Renal cortical epithelial cell (primary cell): ENCODE measurements at regions not wholly inside any gene's neighbourhood (a gene's known extent, or its start where the extent isn't known, plus 50 kb on each side); places are given as distances from the start of the nearest gene placed in this dataset.

Source experiments
- DNase-seq: peaks from one replicate; pipeline ENCODE4 v3.0.0-alpha.2; 2011; ENCODE audit warnings: low read depth

DNA sequence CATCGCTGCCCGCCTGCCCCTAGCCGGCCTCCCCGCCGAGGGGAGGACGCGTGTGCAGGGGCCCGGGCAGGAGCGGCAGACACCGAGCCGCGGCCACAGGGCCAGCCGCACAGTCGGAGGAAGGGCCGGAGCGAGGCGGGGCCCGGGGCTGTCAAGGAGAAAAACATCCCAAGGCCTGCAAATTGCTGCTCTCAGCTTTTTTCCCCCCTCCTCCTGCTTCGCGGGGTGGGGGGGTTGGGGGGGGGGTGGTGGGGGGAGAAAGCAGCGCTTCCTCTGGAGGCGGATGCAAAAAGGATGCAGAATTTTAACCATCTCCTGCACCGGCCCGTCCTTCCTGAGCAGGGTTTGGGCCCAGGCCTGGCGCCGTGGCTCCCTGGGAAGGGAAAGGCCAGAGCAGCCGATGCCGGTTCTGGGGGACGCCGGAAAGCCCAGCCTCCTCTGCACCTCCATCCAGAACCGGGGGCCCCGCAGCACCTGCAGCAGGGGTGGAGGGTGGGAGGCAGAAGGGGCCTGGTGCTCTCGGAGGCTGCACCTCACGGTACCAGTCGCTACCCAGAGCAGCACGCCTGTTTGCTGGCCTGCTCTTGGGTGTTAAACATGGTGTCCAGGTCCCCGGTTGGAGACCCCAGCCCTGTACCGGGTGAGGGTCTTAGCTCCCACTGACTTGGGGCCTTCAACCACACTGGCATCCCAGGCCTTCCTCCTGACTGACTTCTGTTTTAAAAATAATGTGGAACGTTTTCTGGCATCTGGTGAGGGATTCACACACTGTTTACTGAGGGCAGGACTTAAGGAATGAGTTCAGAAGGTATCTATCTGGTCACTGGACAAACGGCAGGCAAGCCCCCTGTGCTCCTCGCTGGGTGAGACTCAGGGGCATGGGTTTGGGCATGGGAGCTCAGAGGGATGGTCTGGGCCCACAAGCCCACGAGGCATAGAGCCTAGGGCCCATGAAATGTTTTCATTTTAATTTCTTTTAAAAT is 77.4 kb upstream of the WNT7B start:
- no peak for DNase-seq

DNA sequence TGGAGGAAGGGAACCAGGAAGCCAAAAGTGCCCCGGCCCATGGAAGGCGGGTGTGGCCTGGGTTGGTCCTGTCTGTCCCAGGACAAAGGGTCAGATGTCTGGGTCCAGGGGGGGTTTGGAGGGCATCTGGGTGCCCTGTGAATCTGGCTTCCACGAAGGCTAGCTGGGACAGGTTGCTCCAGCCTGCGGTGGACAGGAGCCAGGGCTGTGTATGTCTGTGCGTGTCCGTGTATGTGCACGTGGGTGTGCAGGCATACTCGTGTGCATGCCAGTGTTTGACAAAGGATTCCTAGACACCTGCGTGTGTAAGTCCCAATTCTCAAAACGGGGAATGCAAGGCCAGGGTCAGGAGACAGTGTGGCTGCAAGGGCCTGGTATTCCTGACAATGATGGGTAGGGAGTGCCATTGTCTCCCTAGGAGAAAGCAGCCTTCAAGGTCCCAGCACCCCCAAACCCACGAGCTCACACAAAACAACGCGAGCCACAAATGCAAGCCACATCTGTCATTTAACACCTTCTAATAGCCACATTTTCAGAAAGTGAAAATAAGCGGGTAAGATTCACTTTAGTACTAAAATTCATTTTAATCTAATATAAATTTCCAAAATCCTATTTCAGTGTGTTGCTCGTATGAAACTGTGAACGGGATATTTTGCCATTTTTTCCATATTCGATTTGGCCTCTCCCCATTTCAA is 78.4 kb upstream of the WNT7B start:
- no peak for DNase-seq

- DNase-seq = no peak
Measured at GRCh38 chr22:46055911-46056545, 79.1 kb upstream of the WNT7B start.

DNA sequence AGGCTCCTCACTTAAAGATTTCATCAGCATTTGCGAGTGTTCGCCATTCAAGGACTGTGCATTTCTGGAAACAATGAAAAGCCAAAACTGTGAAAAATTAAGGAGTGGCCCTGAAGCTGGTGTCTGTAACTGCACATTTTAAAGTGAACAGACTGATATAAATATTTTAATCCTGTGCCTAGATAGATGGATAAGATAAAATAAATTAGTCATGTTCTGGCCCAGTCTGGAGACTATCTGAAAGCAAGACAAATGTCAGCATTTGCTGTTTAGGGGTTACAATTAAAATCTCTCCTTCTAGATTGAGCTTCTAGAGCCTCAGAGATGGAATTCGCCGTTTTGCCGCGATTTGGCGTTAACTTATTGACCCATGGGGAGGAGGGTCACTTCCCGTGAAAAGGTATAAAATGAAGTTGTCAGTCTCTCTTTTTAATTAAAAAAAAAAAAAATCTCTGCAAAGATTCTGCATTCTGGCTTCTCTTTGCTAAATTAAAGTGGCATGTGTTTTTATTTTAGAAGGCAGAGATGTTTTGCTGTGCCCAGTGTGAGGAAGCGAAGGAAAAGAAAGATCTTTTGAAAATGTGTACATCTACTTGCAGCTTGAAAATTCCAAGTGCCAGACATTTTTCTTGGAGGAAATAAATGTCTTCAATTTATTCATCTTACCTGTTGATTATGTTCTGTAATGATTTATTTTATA is 79.7 kb upstream of the WNT7B start:
- no peak for DNase-seq

DNA sequence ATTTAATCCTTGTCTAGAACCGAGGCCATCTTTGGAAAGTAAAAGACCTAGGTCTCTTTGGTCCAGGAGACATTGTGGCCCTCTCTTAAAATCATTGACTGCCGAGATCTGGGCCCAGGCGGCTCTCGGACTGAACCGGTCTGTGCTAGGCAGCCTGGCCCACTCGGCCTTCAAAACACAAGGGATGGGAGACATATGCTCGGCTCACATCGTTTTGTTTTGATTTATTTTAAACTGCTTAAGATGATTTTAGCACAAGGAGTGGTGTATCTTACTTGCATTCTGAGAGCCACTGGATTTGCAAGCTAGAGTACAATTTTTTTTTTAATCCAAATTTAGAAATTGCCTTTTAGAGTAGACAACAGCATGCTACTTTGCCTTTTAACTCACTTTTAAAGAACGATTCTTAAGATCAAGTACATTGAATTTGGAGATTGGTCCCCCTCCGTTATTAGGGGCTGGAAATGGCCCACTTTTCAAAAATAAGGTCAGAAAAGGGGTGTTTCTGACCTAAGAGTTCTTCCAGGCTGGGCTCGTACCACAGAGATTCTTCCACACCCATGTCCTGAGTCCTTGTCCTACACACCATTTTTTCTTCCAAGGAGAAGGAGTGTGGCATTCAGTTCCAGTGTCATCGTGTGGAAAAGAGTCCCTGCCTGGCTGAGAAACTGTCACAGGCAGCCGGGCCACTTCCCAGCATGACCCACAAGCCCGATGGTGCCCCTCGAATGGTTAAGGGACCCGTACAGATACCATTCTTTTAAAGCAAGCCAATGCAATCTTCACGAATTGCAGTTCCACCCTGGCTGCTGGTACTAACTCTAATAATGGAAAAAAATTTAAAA is 80.5 kb upstream of the WNT7B start:
- DNase-seq = no peak

DNA sequence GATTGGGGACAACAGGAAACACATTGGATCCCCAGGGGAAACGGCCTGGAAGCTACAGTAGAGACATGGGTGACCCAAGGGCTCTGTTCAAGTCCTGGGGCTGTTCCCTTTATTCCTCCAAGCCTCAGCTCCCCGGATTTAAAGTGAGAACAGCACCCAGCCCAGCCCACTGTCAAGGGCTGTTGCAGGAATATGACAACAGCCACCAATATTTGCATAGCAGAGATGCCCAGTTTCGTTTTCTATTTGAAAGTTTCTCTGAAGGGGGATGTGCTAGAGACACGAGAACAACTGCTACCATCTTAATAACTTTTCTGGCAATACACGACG is 81.1 kb upstream of the WNT7B start:
- peak; percentile 54 for DNase-seq

- DNase-seq = no peak
Measured at GRCh38 chr22:46058591-46059519, 81.9 kb upstream of the WNT7B start.

DNA sequence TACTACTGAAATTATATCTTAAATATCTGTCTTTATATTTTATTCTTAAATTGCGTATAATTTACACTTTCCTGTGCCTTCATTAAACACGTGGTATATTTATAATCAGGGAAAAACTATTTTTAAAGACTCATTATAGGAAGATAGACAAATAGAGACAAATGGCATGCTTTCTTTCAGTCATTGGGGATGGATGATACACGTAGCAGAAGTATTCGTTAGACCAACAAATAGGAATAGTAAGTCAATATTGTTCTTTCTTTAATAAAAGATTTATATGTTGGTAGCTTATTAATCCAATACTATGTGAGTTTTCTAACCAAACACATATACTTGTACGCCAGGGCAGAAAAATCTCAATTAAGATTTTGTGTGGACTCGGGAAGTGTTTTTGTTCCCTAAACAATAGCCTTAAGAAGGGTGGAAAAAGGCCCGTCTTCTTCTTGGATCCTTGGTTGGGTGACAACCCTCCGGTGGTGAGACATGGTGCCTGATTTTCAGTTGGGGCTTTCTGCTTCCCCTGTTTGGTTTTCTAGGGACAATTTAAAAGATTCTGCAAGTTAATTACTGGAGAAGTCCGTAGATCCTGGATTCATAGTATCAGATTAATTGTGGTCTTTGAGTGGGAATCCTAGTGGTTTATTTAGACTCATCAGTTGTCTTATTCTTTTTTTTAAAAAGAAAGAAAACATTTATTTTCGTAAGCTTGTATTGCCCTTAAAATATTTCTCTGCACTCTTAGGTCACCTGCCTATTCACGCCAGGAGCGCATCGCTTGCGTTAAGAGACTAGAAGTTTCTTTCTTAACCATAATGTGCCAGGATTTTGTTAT is 83.5 kb upstream of the WNT7B start:
- DNase-seq = no peak

GRCh38 chr22:46061124-46061500 is 84.2 kb upstream of the WNT7B start:
- DNase-seq = no peak

DNA sequence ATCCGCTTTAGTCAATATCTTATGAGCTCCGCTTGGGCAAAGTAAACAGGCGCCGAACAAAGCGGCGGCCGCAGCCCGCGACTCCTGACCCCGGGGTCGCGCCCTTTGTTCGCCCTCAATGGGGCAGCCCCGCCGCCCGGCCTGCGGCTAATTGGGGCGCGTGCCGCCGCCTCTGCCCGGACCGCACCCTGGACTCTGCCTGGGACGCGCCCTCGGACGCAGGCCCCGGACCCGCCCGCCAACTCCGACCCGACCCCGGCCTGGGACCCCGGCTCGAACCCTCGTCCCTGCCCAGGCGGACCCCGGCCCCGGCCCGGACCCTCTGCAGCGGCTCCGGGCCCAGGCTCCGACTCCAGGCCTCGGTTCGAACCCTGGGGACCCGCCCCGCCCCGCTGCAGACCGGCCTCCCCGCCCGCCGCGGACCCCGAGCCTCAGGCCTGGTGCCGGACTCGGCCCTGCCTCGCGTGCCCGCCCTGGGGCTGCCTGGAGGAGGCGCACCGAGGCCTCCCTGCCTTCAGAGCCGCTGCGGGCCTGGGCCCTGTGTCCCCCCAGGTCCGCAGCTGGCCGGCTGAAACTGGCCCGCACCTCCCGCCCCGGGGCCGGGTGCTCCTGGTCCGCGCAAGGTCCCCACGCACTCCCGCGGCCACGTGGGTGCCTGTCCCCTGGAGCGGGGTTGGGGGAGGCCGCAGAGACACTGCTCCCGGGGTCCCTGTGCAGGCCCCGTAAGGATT is 84.7 kb upstream of the WNT7B start:
- DNase-seq = no peak

DNA sequence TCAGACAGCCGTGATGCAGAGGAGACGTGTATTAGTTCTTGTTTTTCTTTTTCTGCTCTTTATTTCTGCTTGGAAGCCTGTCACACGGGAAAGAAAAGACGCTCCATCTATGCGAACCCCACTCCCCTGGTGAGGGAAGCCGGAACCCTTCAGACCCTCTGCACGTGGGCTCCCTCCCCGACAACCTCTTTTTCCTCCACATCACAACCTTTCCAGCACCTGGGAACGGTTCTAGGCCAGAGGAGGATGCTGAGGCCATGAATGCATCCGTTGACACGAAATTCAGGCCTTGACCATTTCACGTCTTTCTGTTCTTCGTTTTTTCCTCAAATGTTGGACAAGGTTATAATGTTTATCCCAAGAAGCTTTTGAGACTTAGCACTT is 85.3 kb upstream of the WNT7B start:
- DNase-seq = no peak

GRCh38 chr22:46062971-46063631 is 86.1 kb upstream of the WNT7B start:
- no peak for DNase-seq

GRCh38 chr22:46063846-46064227 is 86.5 kb upstream of the PPARA start:
- DNase-seq = no peak

GRCh38 chr22:46064228-46064965 is 85.9 kb upstream of the PPARA start:
- no peak for DNase-seq

GRCh38 chr22:46064966-46065666 is 85.2 kb upstream of the PPARA start:
- no peak for DNase-seq

DNA sequence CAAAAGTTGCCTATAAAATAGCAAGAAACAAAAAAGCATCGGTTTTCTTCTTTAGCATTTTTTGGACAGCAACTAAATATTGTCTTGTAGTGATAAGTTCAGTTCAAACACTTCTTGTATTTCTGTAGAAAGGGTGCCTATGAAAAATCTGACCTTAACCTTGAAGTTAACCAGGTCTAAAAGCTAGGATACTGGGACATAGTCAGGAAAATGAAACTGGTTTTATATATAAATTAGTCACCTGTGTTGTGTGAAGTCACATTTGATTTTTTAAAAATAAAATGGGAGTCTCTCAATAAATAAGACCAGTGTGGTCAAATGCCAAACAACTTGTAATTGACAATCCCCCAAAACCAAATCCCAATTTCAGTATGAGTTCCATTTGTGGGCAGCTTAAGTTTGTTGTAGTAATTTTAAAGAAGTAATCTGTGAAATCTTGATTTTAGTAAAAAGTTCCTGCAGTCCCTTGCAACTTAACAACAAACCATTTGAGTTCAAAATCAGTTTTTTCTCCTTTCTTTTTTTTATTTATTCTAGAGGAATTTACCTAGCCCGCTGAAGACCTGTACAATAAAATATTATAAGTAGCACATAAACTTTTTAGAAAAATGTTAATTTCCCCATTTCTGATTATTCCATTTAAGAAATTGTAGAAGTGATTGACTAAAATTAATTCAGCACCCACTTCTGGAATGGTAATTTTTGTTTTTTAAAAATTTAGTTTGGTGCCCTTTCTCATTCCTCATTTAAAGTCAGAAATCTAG is 84.5 kb upstream of the PPARA start:
- no peak for DNase-seq
